ENCODE measurements at regions not wholly inside any gene's neighbourhood (a gene's known extent, or its start where the extent isn't known, plus 50 kb on each side); places are given as distances from the start of the nearest gene placed in this dataset.

DNA sequence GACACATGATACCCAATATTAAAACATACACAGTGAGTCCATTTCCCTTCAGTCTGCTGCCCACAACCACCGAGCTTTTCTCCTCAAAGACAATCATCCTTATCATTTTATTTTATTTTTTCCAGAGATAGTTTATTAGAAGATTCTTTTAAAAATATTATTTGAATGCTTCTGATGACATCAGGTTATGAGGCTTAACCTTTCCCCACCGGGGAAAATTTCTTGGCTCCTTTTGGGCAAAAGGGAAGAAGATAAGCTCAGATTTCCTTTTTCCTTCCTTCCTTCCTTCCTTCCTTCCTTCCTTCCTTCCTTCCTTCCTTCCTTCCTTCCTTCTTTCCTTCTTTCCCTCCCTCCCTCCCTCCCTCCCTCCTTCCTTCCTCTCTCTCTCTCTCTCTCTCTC is 149.5 kb upstream of the CITED2 start:
- TF ChIP-seq, protein P1, sequence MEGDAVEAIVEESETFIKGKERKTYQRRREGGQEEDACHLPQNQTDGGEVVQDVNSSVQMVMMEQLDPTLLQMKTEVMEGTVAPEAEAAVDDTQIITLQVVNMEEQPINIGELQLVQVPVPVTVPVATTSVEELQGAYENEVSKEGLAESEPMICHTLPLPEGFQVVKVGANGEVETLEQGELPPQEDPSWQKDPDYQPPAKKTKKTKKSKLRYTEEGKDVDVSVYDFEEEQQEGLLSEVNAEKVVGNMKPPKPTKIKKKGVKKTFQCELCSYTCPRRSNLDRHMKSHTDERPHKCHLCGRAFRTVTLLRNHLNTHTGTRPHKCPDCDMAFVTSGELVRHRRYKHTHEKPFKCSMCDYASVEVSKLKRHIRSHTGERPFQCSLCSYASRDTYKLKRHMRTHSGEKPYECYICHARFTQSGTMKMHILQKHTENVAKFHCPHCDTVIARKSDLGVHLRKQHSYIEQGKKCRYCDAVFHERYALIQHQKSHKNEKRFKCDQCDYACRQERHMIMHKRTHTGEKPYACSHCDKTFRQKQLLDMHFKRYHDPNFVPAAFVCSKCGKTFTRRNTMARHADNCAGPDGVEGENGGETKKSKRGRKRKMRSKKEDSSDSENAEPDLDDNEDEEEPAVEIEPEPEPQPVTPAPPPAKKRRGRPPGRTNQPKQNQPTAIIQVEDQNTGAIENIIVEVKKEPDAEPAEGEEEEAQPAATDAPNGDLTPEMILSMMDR (IDR thresholded peaks at IDR 0.05), result no peak
- no peak for TF ChIP-seq POLR2A (IDR thresholded peaks at IDR 0.05)

Data from heart left ventricle (tissue), 13 donors.